HepG2 (cell line): ENCODE measurements at regions not wholly inside any gene's neighbourhood (a gene's known extent, or its start where the extent isn't known, plus 50 kb on each side); places are given as distances from the start of the nearest gene placed in this dataset.

Experiments
- ARID5B ChIP-seq: IDR thresholded peaks from 2 replicates; pipeline ENCODE4 v1.4.0; 2020; ENCODE audit warnings: mild to moderate bottlenecking, missing genetic modification reagents
- ATF2 ChIP-seq: sonication (generic); formaldehyde crosslinking; IDR thresholded peaks from 2 replicates; pipeline ENCODE4 v1.4.0; 2020; ENCODE audit warnings: missing genetic modification reagents
- CHD4 ChIP-seq: fragments of 200-600 bp; sonication (generic); IDR thresholded peaks from 2 replicates; pipeline ENCODE4 v1.7.0; 2017; ENCODE audit warnings: mild to moderate bottlenecking, low read length, borderline replicate concordance
- EHMT2 ChIP-seq: fragments of 200-600 bp; sonication (generic); IDR thresholded peaks from 2 replicates; pipeline ENCODE4 v1.7.0; 2017; ENCODE audit warnings: antibody characterized with exemption, low read depth, low read length, borderline replicate concordance
- ELK4 ChIP-seq: sonication (generic); formaldehyde crosslinking; IDR thresholded peaks from 2 replicates; pipeline ENCODE4 v1.9.0; 2021; ENCODE audit warnings: missing genetic modification reagents, borderline replicate concordance
- ESRRA ChIP-seq: sonication (generic); formaldehyde crosslinking; IDR thresholded peaks from 2 replicates; pipeline ENCODE4 v1.5.1; 2020; ENCODE audit warnings: mild to moderate bottlenecking, low read depth, missing genetic modification reagents
- HCFC1 ChIP-seq: fragments of 150-350 bp; IDR thresholded peaks from 2 replicates; pipeline ENCODE4 v1.6.1; 2014; ENCODE audit warnings: low read depth, low read length
- KAT8 ChIP-seq: IDR thresholded peaks from 2 replicates; pipeline ENCODE4 v1.6.1; 2016; ENCODE audit warnings: missing genetic modification reagents, missing compliant biosample characterization
- MEF2D ChIP-seq: sonication (generic); formaldehyde crosslinking; IDR thresholded peaks from 2 replicates; pipeline ENCODE4 v1.5.1; 2020; ENCODE audit warnings: mild to moderate bottlenecking, missing genetic modification reagents
- NCOA5 ChIP-seq: sonication (generic); formaldehyde crosslinking; IDR thresholded peaks from 2 replicates; pipeline ENCODE4 v1.4.0; 2020; ENCODE audit warnings: missing genetic modification reagents
- PAF1 ChIP-seq: IDR thresholded peaks from 2 replicates; pipeline ENCODE4 v1.6.1; 2016; ENCODE audit warnings: missing genetic modification reagents, missing compliant biosample characterization
- POGK ChIP-seq: sonication (generic); formaldehyde crosslinking; conservative IDR thresholded peaks from 2 replicates; pipeline ENCODE4 v1.8.0; 2022; ENCODE audit warnings: mild to moderate bottlenecking, moderate library complexity, missing genetic modification reagents
- SPEN ChIP-seq: sonication (generic); formaldehyde crosslinking; IDR thresholded peaks from 2 replicates; pipeline ENCODE4 v1.5.1; 2020; ENCODE audit warnings: low read depth, mild to moderate bottlenecking, missing genetic modification reagents
- SYNCRIP ChIP-seq: fragments of 200-400 bp; formaldehyde crosslinking; IDR thresholded peaks from 2 replicates; pipeline ENCODE4 v1.6.1; 2018; ENCODE audit warnings: mild to moderate bottlenecking, low read depth, low read length; ENCODE audit not compliant: insufficient read depth
- U2AF2 ChIP-seq: fragments of 200-400 bp; formaldehyde crosslinking; IDR thresholded peaks from 2 replicates; pipeline ENCODE4 v1.6.1; 2017; ENCODE audit warnings: low read depth, mild to moderate bottlenecking, low read length
- ZMYM3 ChIP-seq: sonication (generic); formaldehyde crosslinking; IDR thresholded peaks from 2 replicates; pipeline ENCODE4 v1.5.1; 2020; ENCODE audit warnings: mild to moderate bottlenecking, missing genetic modification reagents
- TF ChIP-seq, protein P1 (sequence below): sonication (generic); formaldehyde crosslinking; IDR thresholded peaks from 2 replicates; pipeline ENCODE4 v1.9.0; 2021; ENCODE audit warnings: missing genetic modification reagents, mild to moderate bottlenecking, borderline replicate concordance
- TF ChIP-seq, protein P2 (sequence below): sonication (generic); formaldehyde crosslinking; IDR thresholded peaks from 2 replicates; pipeline ENCODE4 v1.4.0; 2020; ENCODE audit warnings: mild to moderate bottlenecking, missing genetic modification reagents

DNA sequence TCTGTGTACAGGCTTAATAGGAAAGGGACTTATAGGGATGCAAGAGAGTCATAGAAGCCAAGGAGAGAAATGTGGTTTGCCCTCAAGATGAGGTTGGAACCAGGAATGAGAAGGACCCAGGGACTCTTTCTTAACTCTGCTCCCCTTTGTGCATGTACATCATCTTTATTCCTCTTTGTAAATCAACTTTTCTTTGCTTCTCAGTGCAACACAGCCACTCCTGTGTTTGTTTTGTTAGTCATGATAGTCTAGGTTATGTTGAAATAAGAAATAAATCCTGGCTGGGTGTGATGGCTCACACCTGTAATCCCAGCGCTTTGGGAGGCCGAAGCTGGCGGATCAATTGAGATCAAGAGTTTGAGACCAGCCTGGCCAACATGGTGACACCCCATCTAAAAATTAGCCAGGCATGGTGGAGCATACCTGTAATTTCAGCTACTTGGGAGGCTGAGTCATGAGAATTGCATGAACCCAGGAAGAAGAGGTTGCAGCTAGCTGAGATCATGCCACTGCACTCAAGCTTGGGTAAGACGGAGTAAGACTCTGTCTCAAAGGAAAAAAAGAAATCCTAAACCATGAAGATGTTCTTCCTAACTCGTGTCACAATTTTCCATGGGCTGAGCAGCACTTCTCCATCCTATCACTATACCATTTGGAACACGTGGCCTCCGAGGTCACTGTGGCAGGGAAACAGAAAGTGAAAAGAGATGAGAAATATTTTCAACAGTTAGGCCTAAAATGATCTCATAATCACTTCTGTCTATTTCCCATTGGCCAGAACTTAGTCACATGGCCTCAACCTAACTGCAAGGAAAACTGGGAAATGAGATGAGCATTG is 73.0 kb upstream of the TMEM17 start (continued):
- TF ChIP-seq ATF2 (CRISPR knock-in tag) (no peak), NCOA5 (no peak), KAT8 (CRISPR knock-in tag) (no peak; the same call in 1 of the 2 replicates), MEF2D (no peak), SPEN (CRISPR knock-in tag) (no peak), EHMT2 (peak; percentile 65; the same call in 1 of the 2 replicates), PAF1 (CRISPR knock-in tag) (no peak), ZMYM3 (CRISPR knock-in tag) (no peak), HCFC1 (no peak), CHD4 (no peak), ESRRA (no peak), ARID5B (CRISPR knock-in tag) (peak; percentile 75; the same call in 1 of the 2 replicates), U2AF2 (no peak), ELK4 (CRISPR knock-in tag) (no peak), SYNCRIP (no peak), POGK (CRISPR knock-in tag) (0 out of 2 replicates have a peak, but pooled peaks have one; percentile 24)
- TF ChIP-seq, protein P1, sequence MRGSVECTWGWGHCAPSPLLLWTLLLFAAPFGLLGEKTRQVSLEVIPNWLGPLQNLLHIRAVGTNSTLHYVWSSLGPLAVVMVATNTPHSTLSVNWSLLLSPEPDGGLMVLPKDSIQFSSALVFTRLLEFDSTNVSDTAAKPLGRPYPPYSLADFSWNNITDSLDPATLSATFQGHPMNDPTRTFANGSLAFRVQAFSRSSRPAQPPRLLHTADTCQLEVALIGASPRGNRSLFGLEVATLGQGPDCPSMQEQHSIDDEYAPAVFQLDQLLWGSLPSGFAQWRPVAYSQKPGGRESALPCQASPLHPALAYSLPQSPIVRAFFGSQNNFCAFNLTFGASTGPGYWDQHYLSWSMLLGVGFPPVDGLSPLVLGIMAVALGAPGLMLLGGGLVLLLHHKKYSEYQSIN (CRISPR knock-in tag) = no peak
- TF ChIP-seq, protein P2, sequence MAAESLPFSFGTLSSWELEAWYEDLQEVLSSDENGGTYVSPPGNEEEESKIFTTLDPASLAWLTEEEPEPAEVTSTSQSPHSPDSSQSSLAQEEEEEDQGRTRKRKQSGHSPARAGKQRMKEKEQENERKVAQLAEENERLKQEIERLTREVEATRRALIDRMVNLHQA (CRISPR knock-in tag) = no peak
